UCSD-AML1 (cell line): ENCODE measurements at regions not wholly inside any gene's neighbourhood (a gene's known extent, or its start where the extent isn't known, plus 50 kb on each side); places are given as distances from the start of the nearest gene placed in this dataset.
"Not testable (repeated sequence)": the region's sequence is repeated elsewhere in the genome, so short reads cannot be mapped to it uniquely, and the experiment has no call there.

Experiments
- DNase-seq: peaks from one replicate; lab custom pipeline; 2025; ENCODE audit not compliant: unreplicated experiment; lab: John Stamatoyannopoulos, UW

GRCh38 chr16:76800196-76800595 is 390.8 kb upstream of the MON1B start:
- no peak for DNase-seq

- no peak for DNase-seq
Measured at GRCh38 chr16:76801357-76801756, 389.6 kb upstream of the MON1B start.

- no peak for DNase-seq
Measured at GRCh38 chr16:76816475-76816874, 374.5 kb upstream of the MON1B start.

- no peak for DNase-seq
Measured at GRCh38 chr16:76818606-76819181, 372.3 kb upstream of the MON1B start.

- no peak for DNase-seq
Measured at GRCh38 chr16:76819226-76819916, 371.6 kb upstream of the MON1B start.

- no peak for DNase-seq
Measured at GRCh38 chr16:76824221-76824620, 366.8 kb upstream of the MON1B start.

GRCh38 chr16:76824791-76825190 is 366.2 kb upstream of the MON1B start:
- DNase-seq, result no peak

GRCh38 chr16:76835339-76835738 is 355.7 kb upstream of the MON1B start:
- no peak for DNase-seq

- no peak for DNase-seq
Measured at GRCh38 chr16:76835779-76836300, 355.1 kb upstream of the MON1B start.

- DNase-seq, result no peak
Measured at GRCh38 chr16:76837872-76838271, 353.1 kb upstream of the MON1B start.

GRCh38 chr16:76854234-76854633 is 336.8 kb upstream of the MON1B start:
- no peak for DNase-seq

- no peak for DNase-seq
Measured at GRCh38 chr16:76856112-76856511, 334.9 kb upstream of the MON1B start.

- no peak for DNase-seq
Measured at GRCh38 chr16:76857402-76857801, 333.6 kb upstream of the MON1B start.

GRCh38 chr16:76862901-76863300 is 328.1 kb upstream of the MON1B start:
- no peak for DNase-seq

- DNase-seq, result no peak
Measured at GRCh38 chr16:76866994-76867393, 324.0 kb upstream of the MON1B start.

- DNase-seq, result no peak
Measured at GRCh38 chr16:76875898-76876297, 315.1 kb upstream of the MON1B start.

GRCh38 chr16:76879420-76879819 is 311.6 kb upstream of the MON1B start:
- no peak for DNase-seq

- DNase-seq, result not testable (repeated sequence)
Measured at GRCh38 chr16:76880523-76880922, 310.5 kb upstream of the MON1B start.

GRCh38 chr16:76882105-76882504 is 308.9 kb upstream of the MON1B start:
- DNase-seq, result no peak

GRCh38 chr16:76883076-76883475 is 307.9 kb upstream of the MON1B start:
- no peak for DNase-seq

- DNase-seq, result no peak
Measured at GRCh38 chr16:76885776-76886537, 305.0 kb upstream of the MON1B start.

GRCh38 chr16:76897816-76898215 is 293.2 kb upstream of the MON1B start:
- no peak for DNase-seq
